ENCODE measurements at regions not wholly inside any gene's neighbourhood (a gene's known extent, or its start where the extent isn't known, plus 50 kb on each side); places are given as distances from the start of the nearest gene placed in this dataset.

DNA sequence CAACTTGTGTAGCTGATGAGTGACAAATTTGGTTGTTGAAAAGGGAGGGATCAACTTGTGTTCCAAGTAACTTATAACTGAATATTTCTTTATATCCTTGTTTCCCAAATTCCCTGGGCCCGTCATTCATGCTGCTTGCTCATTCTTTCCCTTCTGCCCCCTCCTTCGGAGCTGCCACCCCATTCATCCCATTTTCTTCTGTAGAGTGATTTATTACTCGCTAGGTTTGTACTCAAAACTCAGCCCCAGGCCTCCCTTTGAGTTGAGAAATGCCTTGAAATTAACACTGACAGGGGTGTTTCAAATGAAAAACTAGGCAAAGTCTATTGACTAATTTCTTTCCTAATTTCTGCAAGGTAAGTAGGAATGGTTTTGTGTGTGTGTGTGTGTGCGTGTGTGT is 277.4 kb upstream of the SLCO3A1 start:
- TF ChIP-seq CTCF (IDR thresholded peaks at IDR 0.05), result no peak
- TF ChIP-seq POLR2A (IDR thresholded peaks at IDR 0.05), result no peak
